ENCODE measurements at regions not wholly inside any gene's neighbourhood (a gene's known extent, or its start where the extent isn't known, plus 50 kb on each side); places are given as distances from the start of the nearest gene placed in this dataset.

DNA sequence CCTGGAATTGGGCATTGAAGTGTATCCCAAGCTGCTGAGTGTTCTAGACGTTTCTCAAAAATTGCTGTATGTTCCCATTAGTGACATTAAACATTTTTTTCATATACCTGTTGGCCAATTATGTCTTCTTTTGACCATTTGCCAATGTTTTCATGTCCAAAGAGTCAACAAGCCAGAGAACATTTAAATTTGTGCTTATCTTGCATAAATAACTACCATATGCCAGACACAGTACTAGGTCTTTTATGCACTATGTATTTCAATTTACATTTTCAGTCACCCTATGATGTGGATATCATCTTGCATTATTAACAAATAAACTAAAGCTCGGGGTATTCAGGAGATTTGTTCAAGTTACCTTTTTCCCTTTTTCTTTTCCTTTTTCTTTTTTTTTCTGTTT, 632.9 kb upstream of the C16orf82 start:
- no peak for DNase-seq (ENCODE audit: extremely low spot score in 2 of 2)
- Histone ChIP-seq H3K36me3 (no peaks in the 10 kb centered on the region), H3K4me1 (no peaks in the 10 kb centered on the region), H3K27ac (no peak overlapping the region), H3K4me3 (no peak overlapping the region), H3K27me3 (no peaks in the 10 kb centered on the region), H3K9me3 (no peaks in the 10 kb centered on the region)
- no peak for TF ChIP-seq POLR2A (IDR thresholded peaks at IDR 0.05)
- no peak for TF ChIP-seq POLR2AphosphoS5 (IDR thresholded peaks at IDR 0.05; ENCODE audit: insufficient read depth in 1 of 2, low read depth in 1 of 2)
- TF ChIP-seq CTCF (IDR thresholded peaks at IDR 0.05): no peak
- intact Hi-C loops (cut with DNase I): no loop called here

DNA sequence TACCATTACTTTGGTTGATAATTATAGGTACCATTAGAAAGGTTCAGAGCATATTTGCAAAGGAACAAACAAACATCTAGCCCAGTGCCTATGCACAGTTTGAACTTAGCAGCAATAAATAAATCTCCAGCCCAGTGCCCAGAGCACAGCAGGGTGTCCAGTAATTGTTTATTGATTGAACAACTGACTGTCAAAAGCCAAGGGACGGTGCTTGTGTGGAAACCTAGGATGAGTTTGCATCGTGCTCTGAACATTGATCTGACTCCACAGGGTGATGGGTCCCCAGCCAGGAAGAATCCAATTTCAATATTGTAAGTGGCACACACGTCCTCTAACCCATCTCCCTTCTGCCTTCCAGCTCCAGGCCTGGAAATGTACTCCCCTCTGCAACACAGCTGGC, 625.5 kb upstream of the C16orf82 start:
- H3K27ac ChIP-seq: no peak overlapping the region
- TF ChIP-seq POLR2A (IDR thresholded peaks at IDR 0.05): no peak
- TF ChIP-seq POLR2AphosphoS5 (IDR thresholded peaks at IDR 0.05; ENCODE audit: insufficient read depth in 1 of 2, low read depth in 1 of 2): no peak
- TF ChIP-seq CTCF (IDR thresholded peaks at IDR 0.05): no peak
- intact Hi-C loops (cut with DNase I): no loop called here
- H3K4me3 ChIP-seq: no peak overlapping the region
- no peaks in the 10 kb centered on the region for H3K27me3 ChIP-seq
- no peaks in the 10 kb centered on the region for H3K9me3 ChIP-seq
- no peaks in the 10 kb centered on the region for H3K4me1 ChIP-seq
- H3K36me3 ChIP-seq: no peaks in the 10 kb centered on the region
- no peak for DNase-seq (ENCODE audit: extremely low spot score in 2 of 2)

DNA sequence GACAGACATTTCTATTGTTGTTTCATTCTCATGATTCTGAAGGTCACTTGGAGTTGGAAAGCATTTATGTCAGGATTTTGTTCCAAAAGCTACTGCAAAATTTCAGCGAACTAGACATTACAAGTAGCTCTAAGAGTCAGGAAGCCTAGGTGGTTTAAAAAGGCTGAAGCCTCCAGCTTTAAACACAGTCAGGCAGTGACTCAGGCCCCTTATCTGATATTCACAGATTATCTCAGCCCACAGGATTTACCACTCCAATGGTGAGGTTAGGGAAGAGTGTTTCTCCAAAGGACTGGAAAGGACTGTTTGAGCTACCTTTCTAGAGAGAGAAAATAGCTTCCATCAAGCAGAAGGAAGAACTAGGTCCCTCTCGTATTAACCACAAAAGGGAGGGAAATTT, 624.4 kb upstream of the C16orf82 start:
- Histone ChIP-seq H3K36me3 (no peaks in the 10 kb centered on the region), H3K4me1 (no peaks in the 10 kb centered on the region), H3K27ac (no peak overlapping the region), H3K4me3 (no peak overlapping the region), H3K27me3 (no peaks in the 10 kb centered on the region), H3K9me3 (no peaks in the 10 kb centered on the region)
- intact Hi-C loops (cut with DNase I): no loop called here
- no peak for DNase-seq (ENCODE audit: extremely low spot score in 2 of 2)
- no peak for TF ChIP-seq POLR2A (IDR thresholded peaks at IDR 0.05)

DNA sequence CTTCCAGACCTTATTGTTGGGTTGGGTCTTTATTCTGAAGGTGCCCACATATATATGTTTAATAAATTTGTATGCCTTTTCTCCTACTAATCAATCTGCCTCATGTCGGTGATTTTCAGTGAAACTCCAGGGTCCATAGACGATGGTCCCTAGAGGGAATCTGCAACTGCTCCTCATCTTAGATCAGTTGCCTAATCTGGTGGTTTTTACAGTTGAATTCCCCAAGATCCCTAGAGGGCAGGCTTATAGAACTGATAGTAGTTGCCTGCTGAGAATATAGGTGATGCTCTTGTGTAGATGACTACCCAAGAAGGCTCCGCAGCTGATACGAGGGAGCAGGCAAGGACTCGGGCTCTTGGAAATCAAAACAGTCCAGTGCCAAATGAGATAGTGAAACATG, 619.2 kb upstream of the C16orf82 start:
- no peak overlapping the region for H3K4me3 ChIP-seq
- no peaks in the 10 kb centered on the region for H3K36me3 ChIP-seq
- intact Hi-C loops (cut with DNase I): no loop called here
- no peaks in the 10 kb centered on the region for H3K4me1 ChIP-seq
- TF ChIP-seq POLR2AphosphoS5 (IDR thresholded peaks at IDR 0.05; ENCODE audit: insufficient read depth in 1 of 2, low read depth in 1 of 2) (no peak), CTCF (IDR thresholded peaks at IDR 0.05) (no peak), POLR2A (IDR thresholded peaks at IDR 0.05) (no peak)
- H3K27me3 ChIP-seq: no peaks in the 10 kb centered on the region
- H3K9me3 ChIP-seq: no peaks in the 10 kb centered on the region
- H3K27ac ChIP-seq: no peak overlapping the region
- no peak for DNase-seq (ENCODE audit: extremely low spot score in 2 of 2)

GRCh38 chr16:26453215-26453614, 613.5 kb upstream of the C16orf82 start:
- intact Hi-C loops (cut with DNase I): no loop called here
- H3K36me3 ChIP-seq: no peaks in the 10 kb centered on the region

More at GRCh38 chr16:26453215-26453614, 613.5 kb upstream of the C16orf82 start:
- Histone ChIP-seq H3K27ac (no peak overlapping the region), H3K27me3 (no peaks in the 10 kb centered on the region), H3K9me3 (no peaks in the 10 kb centered on the region), H3K4me1 (no peaks in the 10 kb centered on the region), H3K4me3 (no peak overlapping the region)
- TF ChIP-seq CTCF (IDR thresholded peaks at IDR 0.05) (no peak), POLR2A (IDR thresholded peaks at IDR 0.05) (no peak), POLR2AphosphoS5 (IDR thresholded peaks at IDR 0.05; ENCODE audit: insufficient read depth in 1 of 2, low read depth in 1 of 2) (no peak)
- no peak for DNase-seq (ENCODE audit: extremely low spot score in 2 of 2)

Data from vagina (tissue), 2 donors.